H1 (cell line): ENCODE measurements at regions not wholly inside any gene's neighbourhood (a gene's known extent, or its start where the extent isn't known, plus 50 kb on each side); places are given as distances from the start of the nearest gene placed in this dataset.

Experiments
- CTCF ChIA-PET: fragments of 300-600 bp; sonication (Branson Sonifier 250); formaldehyde crosslinking; loops from one replicate; lab custom pipeline; 2021; ENCODE audit not compliant: partially characterized antibody; lab: Charles Lee
- POLR2A ChIA-PET: fragments of 300-600 bp; sonication (Branson Sonifier 250); formaldehyde crosslinking; loops from one replicate; lab custom pipeline; 2021; ENCODE audit warnings: inconsistent platforms; ENCODE audit not compliant: partially characterized antibody; lab: Charles Lee
- DNase-seq, 2 experiments: peaks; one replicate each; pipeline versions ENCODE4 v3.0.0 to v3.0.0-alpha.2; 2010 to 2022; ENCODE audit warnings: low spot score in 2 of 2, low read depth in 1 of 2, mixed read lengths in 1 of 2
- FAIRE-seq: peaks from 2 replicates; lab custom pipeline; 2011; peaks lifted over from hg19 to GRCh38; lab: Jason Lieb, UNC
- H2AFZ ChIP-seq: 2 replicates; pipeline ENCODE4 v1.8.1; 2012; ENCODE audit warnings: low read length, inconsistent platforms
- H2AK5ac ChIP-seq: 2 replicates; pipeline ENCODE4 v1.6.1; 2013; ENCODE audit warnings: low read depth, low read length
- H2BK120ac ChIP-seq: replicated peaks from 2 replicates; pipeline ENCODE3; 2013; ENCODE audit warnings: low read depth, low read length, inconsistent platforms
- H2BK12ac ChIP-seq: 2 replicates; pipeline ENCODE4 v1.6.1; 2013; ENCODE audit warnings: low read depth, low read length
- H2BK15ac ChIP-seq: 2 replicates; pipeline ENCODE4 v1.6.1; 2013; ENCODE audit warnings: low read length
- H2BK20ac ChIP-seq: 2 replicates; pipeline ENCODE4 v1.6.1; 2013; ENCODE audit warnings: low read length
- H2BK5ac ChIP-seq: 2 replicates; pipeline ENCODE4 v1.6.1; 2013; ENCODE audit warnings: low read depth, low read length
- H3K14ac ChIP-seq: 2 replicates; pipeline ENCODE4 v1.6.1; 2013; ENCODE audit warnings: inconsistent platforms; ENCODE audit not compliant: insufficient read length
- H3K18ac ChIP-seq: 2 replicates; pipeline ENCODE4 v1.6.1; 2013; ENCODE audit warnings: low read length; ENCODE audit errors: extremely low read depth
- H3K23ac ChIP-seq: 2 replicates; pipeline ENCODE4 v1.6.1; 2013; ENCODE audit warnings: inconsistent platforms; ENCODE audit not compliant: insufficient read length
- H3K23me2 ChIP-seq: 2 replicates; pipeline ENCODE4 v1.6.1; 2013; ENCODE audit warnings: low read depth, low read length
- H3K27ac ChIP-seq: 2 replicates; pipeline ENCODE4 v1.6.1; 2011; ENCODE audit warnings: low read depth, low read length, inconsistent platforms
- H3K27me3 ChIP-seq, 4 experiments: replicated peaks in 1 of 4; 1 replicate in 1 of 4; 2 replicates in 3 of 4; pipeline versions ENCODE4 v1.6.1 to v1.8.1; 2011 to 2013; ENCODE audit warnings: low read length in 3 of 4, mild to moderate bottlenecking in 3 of 4, inconsistent platforms in 2 of 4, mixed read lengths in 2 of 4, moderate library complexity in 1 of 4; ENCODE audit not compliant: control insufficient read depth in 3 of 4, insufficient read depth in 3 of 4; ENCODE audit errors: extremely low read depth in 1 of 4
- H3K36me3 ChIP-seq, 4 experiments: 2 replicates each; pipeline versions ENCODE4 v1.6.1 to v1.8.1; 2011 to 2013; ENCODE audit warnings: mild to moderate bottlenecking in 4 of 4, low read length in 3 of 4, moderate library complexity in 2 of 4, control low read depth in 1 of 4, inconsistent platforms in 1 of 4; ENCODE audit not compliant: insufficient read depth in 4 of 4, control insufficient read depth in 2 of 4
- H3K4ac ChIP-seq: replicated peaks from 2 replicates; pipeline ENCODE3; 2013; ENCODE audit warnings: low read length, low read depth, mixed read lengths, inconsistent platforms; ENCODE audit not compliant: insufficient read length
- H3K4me1 ChIP-seq, 4 experiments: replicated peaks in 1 of 4; 1 replicate in 1 of 4; 2 replicates in 3 of 4; pipeline versions ENCODE4 v1.6.1 to v1.8.1; 2011 to 2013; ENCODE audit warnings: low read length in 3 of 4, inconsistent platforms in 2 of 4, mixed read lengths in 1 of 4; ENCODE audit not compliant: insufficient read depth in 4 of 4, control insufficient read depth in 3 of 4
- H3K4me2 ChIP-seq, 2 experiments: 2 replicates each; pipeline versions ENCODE4 v1.6.1 to v1.8.1; 2011 to 2013; ENCODE audit warnings: low read depth in 2 of 2, low read length in 2 of 2, control low read depth in 1 of 2, inconsistent platforms in 1 of 2, mild to moderate bottlenecking in 1 of 2; ENCODE audit not compliant: insufficient read depth in 1 of 2
- H3K4me3 ChIP-seq, 4 experiments: fragments of 200-600, 300-600 bp in 1 of 4; sonication (generic), shearing (Covaris generic), sonication (Bioruptor Twin) in 1 of 4; 2 replicates each; pipeline versions ENCODE4 v1.5.1 to v1.8.1; 2011 to 2016; ENCODE audit warnings: low read length in 4 of 4, low read depth in 3 of 4, control low read depth in 2 of 4, inconsistent platforms in 2 of 4, mild to moderate bottlenecking in 2 of 4, mixed read lengths in 1 of 4, moderate library complexity in 1 of 4; ENCODE audit not compliant: insufficient read depth in 2 of 4; ENCODE audit errors: extremely low read depth in 1 of 4
- H3K56ac ChIP-seq: replicated peaks from 2 replicates; pipeline ENCODE3; 2013; ENCODE audit warnings: low read depth, mild to moderate bottlenecking, mixed read lengths, low read length, inconsistent platforms; ENCODE audit not compliant: insufficient read length
- H3K79me1 ChIP-seq: 2 replicates; pipeline ENCODE4 v1.6.1; 2013; ENCODE audit warnings: low read depth, low read length, control low read depth
- H3K79me2 ChIP-seq, 2 experiments: 2 replicates each; pipeline versions ENCODE4 v1.6.1 to v1.8.1; 2012 to 2013; ENCODE audit warnings: low read length in 2 of 2, mild to moderate bottlenecking in 2 of 2, inconsistent platforms in 1 of 2; ENCODE audit not compliant: insufficient read depth in 2 of 2, control insufficient read depth in 1 of 2
- H3K9ac ChIP-seq, 4 experiments: replicated peaks in 1 of 4; 1 replicate in 1 of 4; 2 replicates in 3 of 4; pipeline versions ENCODE4 v1.6.1 to v1.8.1; 2011 to 2013; ENCODE audit warnings: low read depth in 3 of 4, low read length in 3 of 4, control low read depth in 2 of 4, mild to moderate bottlenecking in 2 of 4, moderate library complexity in 2 of 4, inconsistent platforms in 1 of 4; ENCODE audit errors: extremely low read depth in 1 of 4
- H3K9me3 ChIP-seq, 2 experiments: 2 replicates each; pipeline versions ENCODE4 v1.6.1 to v1.8.1; 2012 to 2013; ENCODE audit warnings: mild to moderate bottlenecking in 2 of 2, moderate library complexity in 2 of 2, control low read depth in 1 of 2, inconsistent platforms in 1 of 2, low read depth in 1 of 2, low read length in 1 of 2, mixed read lengths in 1 of 2; ENCODE audit not compliant: insufficient read depth in 2 of 2
- H4K20me1 ChIP-seq, 2 experiments: replicated peaks in 1 of 2; 2 replicates each; pipeline versions ENCODE3 to v1.8.1; 2011 to 2013; ENCODE audit warnings: inconsistent platforms in 2 of 2, low read length in 2 of 2, mild to moderate bottlenecking in 1 of 2; ENCODE audit not compliant: insufficient read depth in 2 of 2, control insufficient read depth in 1 of 2
- H4K5ac ChIP-seq: 2 replicates; pipeline ENCODE4 v1.6.1; 2013; ENCODE audit warnings: low read length, low read depth, mixed read lengths, inconsistent platforms; ENCODE audit not compliant: insufficient read length
- H4K8ac ChIP-seq: 2 replicates; pipeline ENCODE4 v1.8.0; 2013; ENCODE audit warnings: mild to moderate bottlenecking, moderate library complexity, low read length, inconsistent platforms; ENCODE audit not compliant: insufficient read depth; ENCODE audit errors: extremely low read depth
- H4K91ac ChIP-seq: replicated peaks from 2 replicates; pipeline ENCODE3; 2013; ENCODE audit warnings: low read length, mixed read lengths, inconsistent platforms; ENCODE audit not compliant: insufficient read length
- E2F6 ChIP-seq: IDR thresholded peaks from 2 replicates; pipeline ENCODE4 v1.6.1; 2012; ENCODE audit warnings: inconsistent platforms
- GABPA ChIP-seq: IDR thresholded peaks from 2 replicates; pipeline ENCODE4 v1.6.1; 2011; ENCODE audit warnings: mild to moderate bottlenecking, low read length, moderate library complexity, borderline replicate concordance; ENCODE audit not compliant: insufficient read depth
- WGBS, 2 experiments: shearing (Covaris generic) in 1 of 2; methylation state at CpG; one replicate each; pipeline versions ENCODE4 v1.1.6 to v1.1.7; 2013 to 2015; ENCODE audit warnings: low lambda C conversion rate in 2 of 2, mixed read lengths in 2 of 2, inconsistent platforms in 1 of 2, low coverage in 1 of 2, missing lambda C conversion rate in 1 of 2; ENCODE audit not compliant: insufficient replicate concordance in 2 of 2, insufficient coverage in 1 of 2, insufficient read length in 1 of 2; ENCODE audit errors: extremely low coverage in 1 of 2, missing lambda C conversion rate in 1 of 2; 5-methylcytosine and 5-hydroxymethylcytosine counted together

- Histone ChIP-seq H3K79me1 (peaks cover 3% of the 10 kb centered on the region; the same call in 1 of the 2 replicates), H3K9ac (no peak overlapping the region), H3K56ac (no peak overlapping the region), H3K27ac (no peak overlapping the region), H3K4me3 (no peak overlapping the region), H3K14ac (no peak overlapping the region), H2BK5ac (no peak overlapping the region), H3K79me2 (no peaks in the 10 kb centered on the region), H3K4me1 (peaks cover 0 to 6% (median 1%) of the 10 kb centered on the region in 4 experiments; a peak in 5 of 7 replicates), H3K4ac (no peak overlapping the region), H3K18ac (0 out of 2 replicates have a peak overlapping the region, but pooled peaks have one; percentile 15), H3K27me3 (no peaks in the 10 kb centered on the region), H2AK5ac (0 out of 2 replicates have a peak overlapping the region, but pooled peaks have one; percentile 26), H3K36me3 (no peaks in the 10 kb centered on the region), H4K8ac (no peak overlapping the region), H2BK120ac (no peak overlapping the region), H4K91ac (no peak overlapping the region), H2AFZ (no peak overlapping the region), H2BK12ac (no peak overlapping the region), H3K23ac (no peak overlapping the region), H3K23me2 (no peaks in the 10 kb centered on the region; the same call in 1 of the 2 replicates), H4K5ac (no peak overlapping the region), H3K4me2 (0 out of 4 replicates have a peak overlapping the region, but pooled peaks of 1 of the 2 experiments have one; percentile 20), H2BK20ac (no peak overlapping the region), H3K9me3 (no peaks in the 10 kb centered on the region; a peak in 1 of 4 replicates), H2BK15ac (no peak overlapping the region), H4K20me1 (no peaks in the 10 kb centered on the region)
- ChIA-PET CTCF (interaction anchor here (0.6 to 3.5 kb wide), 7 partner anchors 23 to 217 kb away, joined by 3 to 10 read pairs (median 3); no protein-coding TSS in a partner anchor), POLR2A (interaction anchor here (0.6 to 1.9 kb wide), 6 partner anchors 26 to 230 kb away, joined by 3 to 5 read pairs (median 4); partner anchors contain the start of gene LRIG2)
- WGBS, 2 experiments: 82% methylated on average over 6 of the region's 6 CpGs; no CpG with 5 or more reads in 1 of the 2 experiments
- DNase-seq (no peak), FAIRE-seq (no peak)
- TF ChIP-seq GABPA: no peak
- 0 out of 2 replicates have a peak, but pooled peaks have one; percentile 18 for TF ChIP-seq E2F6
Measured at GRCh38 chr1:112855152-112855828, 100.7 kb downstream of the SLC16A1 start.
